MM.1S (cell line): ENCODE measurements at regions not wholly inside any gene's neighbourhood (a gene's known extent, or its start where the extent isn't known, plus 50 kb on each side); places are given as distances from the start of the nearest gene placed in this dataset.

Experiments used
- EZH2 ChIP-seq: fragments of 300-600 bp; sonication (generic); optimal IDR thresholded peaks from 2 replicates; pipeline ENCODE3; 2017; ENCODE audit warnings: low read depth, mild to moderate bottlenecking, antibody characterized with exemption, low read length, mixed read lengths
- EZH2phosphoT487 ChIP-seq: fragments of 300-600 bp; sonication (generic); IDR thresholded peaks from 2 replicates; pipeline ENCODE4 v1.6.1; 2018; ENCODE audit warnings: antibody characterized with exemption, low read length
- TF ChIP-seq, protein P1 (sequence below): fragments of 300-600 bp; sonication (generic); IDR thresholded peaks from 2 replicates; pipeline ENCODE4 v1.5.1; 2016; ENCODE audit warnings: antibody characterized with exemption, low read length, mixed read lengths

DNA sequence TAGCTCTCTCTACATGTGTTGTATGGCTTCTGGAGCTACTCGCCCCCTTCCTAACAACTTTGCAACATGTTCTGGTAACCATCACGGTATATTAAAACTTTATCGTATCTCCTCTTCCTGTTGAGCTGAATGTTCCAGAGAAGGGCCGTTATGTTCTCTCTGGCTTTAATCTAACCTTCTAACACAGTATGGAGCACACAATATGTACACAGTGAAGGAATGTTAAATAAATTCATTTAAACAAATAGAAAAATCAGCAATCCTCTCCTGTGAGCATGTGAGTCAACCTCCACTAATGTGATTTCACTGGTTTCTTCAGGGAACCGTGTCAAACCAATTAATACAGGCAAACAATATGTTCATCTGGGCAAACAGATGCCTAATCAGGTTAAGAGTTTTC lies 319.5 kb upstream of the OR4E1 start:
- TF ChIP-seq, protein P1, sequence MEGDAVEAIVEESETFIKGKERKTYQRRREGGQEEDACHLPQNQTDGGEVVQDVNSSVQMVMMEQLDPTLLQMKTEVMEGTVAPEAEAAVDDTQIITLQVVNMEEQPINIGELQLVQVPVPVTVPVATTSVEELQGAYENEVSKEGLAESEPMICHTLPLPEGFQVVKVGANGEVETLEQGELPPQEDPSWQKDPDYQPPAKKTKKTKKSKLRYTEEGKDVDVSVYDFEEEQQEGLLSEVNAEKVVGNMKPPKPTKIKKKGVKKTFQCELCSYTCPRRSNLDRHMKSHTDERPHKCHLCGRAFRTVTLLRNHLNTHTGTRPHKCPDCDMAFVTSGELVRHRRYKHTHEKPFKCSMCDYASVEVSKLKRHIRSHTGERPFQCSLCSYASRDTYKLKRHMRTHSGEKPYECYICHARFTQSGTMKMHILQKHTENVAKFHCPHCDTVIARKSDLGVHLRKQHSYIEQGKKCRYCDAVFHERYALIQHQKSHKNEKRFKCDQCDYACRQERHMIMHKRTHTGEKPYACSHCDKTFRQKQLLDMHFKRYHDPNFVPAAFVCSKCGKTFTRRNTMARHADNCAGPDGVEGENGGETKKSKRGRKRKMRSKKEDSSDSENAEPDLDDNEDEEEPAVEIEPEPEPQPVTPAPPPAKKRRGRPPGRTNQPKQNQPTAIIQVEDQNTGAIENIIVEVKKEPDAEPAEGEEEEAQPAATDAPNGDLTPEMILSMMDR = no peak
- TF ChIP-seq EZH2 (no peak), EZH2phosphoT487 (no peak)
